SKM-1 treated with dmso at 0.1 percent for 144 hours (cell line): ENCODE measurements at regions not wholly inside any gene's neighbourhood (a gene's known extent, or its start where the extent isn't known, plus 50 kb on each side); places are given as distances from the start of the nearest gene placed in this dataset.

ENCODE experiments used
- DNase-seq: peaks from one replicate; lab custom pipeline; 2025; ENCODE audit not compliant: unreplicated experiment; lab: John Stamatoyannopoulos, UW

DNA sequence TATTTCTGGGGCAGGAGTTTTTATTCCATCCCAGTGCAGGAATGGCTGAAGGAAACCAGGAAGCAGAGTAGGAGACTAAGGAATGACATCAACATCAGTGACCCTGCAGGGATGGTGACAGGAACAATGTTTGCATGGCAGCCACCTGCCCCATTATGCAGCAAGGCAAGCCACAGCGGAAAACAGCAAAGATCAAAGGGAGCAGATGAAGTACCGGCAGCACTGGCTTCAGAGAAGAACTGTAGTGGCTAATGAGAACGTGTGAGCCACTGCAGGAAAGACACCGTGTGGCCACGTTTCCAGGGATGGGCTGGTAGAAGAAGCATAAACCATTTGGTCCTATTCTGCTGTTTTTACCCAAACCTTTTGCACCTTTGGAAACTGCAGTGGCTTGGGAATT, 52.9 kb upstream of the TAB2 start:
- DNase-seq = no peak

DNA sequence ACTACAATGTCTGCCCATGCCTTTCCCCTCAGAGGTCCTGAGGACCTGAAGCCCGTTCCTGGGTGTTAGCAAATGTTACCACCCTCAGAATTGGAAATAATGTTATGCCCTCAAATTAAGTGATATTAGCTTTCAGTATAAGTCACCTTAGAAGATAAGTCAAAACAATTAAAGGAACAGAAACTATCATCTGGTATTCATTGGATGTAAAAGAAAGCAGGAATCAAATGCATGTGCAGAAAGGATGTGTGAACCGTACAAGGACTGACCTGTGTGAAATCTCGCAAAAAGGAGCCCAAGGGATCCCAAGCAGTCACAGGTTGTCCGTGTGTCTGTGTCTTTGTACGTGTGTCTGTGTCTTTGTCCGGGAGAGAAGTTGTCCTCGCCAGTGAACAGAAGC, 51.6 kb upstream of the TAB2 start:
- no peak for DNase-seq

GRCh38 chr6:149266659-149267058, 50.9 kb upstream of the TAB2 start:
- no peak for DNase-seq

GRCh38 chr6:149267072-149267471, 50.4 kb upstream of the TAB2 start:
- no peak for DNase-seq

- DNase-seq = no peak
Measured at GRCh38 chr6:149267513-149268043, 49.9 kb upstream of the TAB2 start.
